Inferior parietal cortex (tissue), 1 donor: ENCODE measurements at regions not wholly inside any gene's neighbourhood (a gene's known extent, or its start where the extent isn't known, plus 50 kb on each side); places are given as distances from the start of the nearest gene placed in this dataset.

Experiments
- DNase-seq: peaks from one replicate; pipeline ENCODE4 v3.0.0-alpha.2; 2016; ENCODE audit errors: extremely low spot score

DNA sequence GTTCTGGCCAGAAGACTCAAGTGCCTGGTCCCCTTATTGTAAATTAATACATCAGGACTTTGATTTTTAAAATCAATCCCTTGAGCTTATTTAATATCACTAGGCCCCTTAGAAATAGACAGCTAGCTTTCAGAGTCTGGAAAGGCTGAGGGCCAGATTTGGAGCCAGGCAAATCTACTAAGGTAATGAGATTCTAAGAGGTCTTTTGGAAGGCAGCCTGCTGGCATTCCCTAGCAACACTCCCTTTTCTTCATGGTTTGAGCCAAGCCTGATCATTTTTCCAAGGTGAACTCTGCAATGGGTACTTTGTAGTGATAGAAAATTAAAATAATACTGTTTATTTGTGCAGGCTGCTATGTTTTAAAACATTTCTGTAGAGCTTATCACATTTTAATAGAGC is 378.5 kb downstream of the FAT4 start:
- no peak for DNase-seq

DNA sequence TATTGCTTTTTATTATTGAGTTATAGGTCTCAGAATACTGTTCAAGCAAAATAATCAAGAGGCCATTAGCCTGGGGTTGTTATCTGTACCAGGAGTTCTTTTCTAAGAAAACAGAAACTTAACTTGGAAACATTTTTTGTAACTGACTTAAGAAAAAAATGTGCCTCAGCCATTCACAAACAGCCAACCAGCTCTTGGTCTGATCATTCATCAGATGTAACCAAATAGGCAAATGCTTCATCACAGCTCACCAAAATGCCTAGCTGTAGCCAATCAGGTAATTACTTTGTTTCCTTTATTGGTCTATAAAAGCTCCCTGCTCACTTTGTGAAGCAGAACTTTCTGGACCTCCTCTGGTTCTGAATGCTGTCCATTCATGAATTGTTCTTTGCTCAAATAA is 387.7 kb downstream of the FAT4 start:
- DNase-seq: no peak

DNA sequence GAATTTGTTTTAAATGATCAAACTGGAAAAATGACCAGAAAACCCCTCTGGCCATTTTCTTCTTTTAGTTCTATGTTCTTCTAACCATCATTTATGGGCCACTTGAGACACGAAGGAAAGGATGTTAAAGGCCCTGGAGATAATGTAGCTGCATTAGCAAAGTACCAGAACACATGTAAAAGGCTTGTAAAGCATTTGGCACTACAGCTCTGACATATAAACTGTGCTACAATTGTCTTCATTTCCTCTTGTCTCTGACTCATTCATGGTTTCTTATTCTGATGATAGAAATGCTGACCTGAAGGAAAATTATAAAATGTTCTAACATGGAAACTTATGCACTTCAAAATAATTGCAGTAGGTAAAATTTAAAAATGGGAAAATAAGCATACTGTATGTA is 388.7 kb downstream of the FAT4 start:
- no peak for DNase-seq

DNA sequence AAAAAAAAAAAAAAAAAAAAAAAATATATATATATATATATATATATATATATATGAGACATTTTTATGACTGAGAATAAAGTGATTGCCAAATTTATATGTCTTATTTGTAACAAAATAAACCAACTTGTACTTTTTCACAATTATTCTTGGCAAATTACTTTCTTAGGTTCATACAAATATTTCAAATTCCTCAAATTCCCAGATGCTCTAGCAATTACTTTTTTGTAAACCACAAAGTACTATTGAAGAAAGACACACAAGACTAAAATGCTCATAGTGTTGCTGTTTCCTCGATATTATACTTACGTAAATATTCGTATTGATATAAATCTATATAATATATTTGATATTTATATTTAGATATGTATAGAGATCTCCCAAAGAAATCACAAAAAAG is 390.0 kb downstream of the FAT4 start:
- no peak for DNase-seq

GRCh38 chr4:125705681-125706080 is 390.9 kb downstream of the FAT4 start:
- DNase-seq: no peak

GRCh38 chr4:125707397-125707796 is 392.6 kb downstream of the FAT4 start:
- DNase-seq: no peak

DNA sequence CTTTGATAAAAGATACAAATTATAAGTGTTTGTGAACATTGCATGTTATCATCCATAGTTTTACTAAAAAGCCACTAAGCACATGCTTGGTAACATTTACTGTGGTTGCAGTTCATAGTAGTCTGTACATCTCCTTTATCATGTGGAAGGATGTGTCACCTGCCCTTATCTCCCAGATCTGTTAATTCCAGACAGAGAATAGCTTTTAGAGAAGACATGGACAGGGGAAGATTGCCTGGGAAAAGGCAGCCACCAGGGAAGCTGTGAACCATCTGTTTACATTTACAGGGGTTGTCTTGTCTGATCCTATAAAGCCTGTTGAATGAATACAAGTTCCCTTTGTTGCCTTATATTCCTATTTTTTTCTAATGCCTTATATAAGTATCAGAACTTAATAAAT is 396.0 kb downstream of the FAT4 start:
- DNase-seq: no peak

DNA sequence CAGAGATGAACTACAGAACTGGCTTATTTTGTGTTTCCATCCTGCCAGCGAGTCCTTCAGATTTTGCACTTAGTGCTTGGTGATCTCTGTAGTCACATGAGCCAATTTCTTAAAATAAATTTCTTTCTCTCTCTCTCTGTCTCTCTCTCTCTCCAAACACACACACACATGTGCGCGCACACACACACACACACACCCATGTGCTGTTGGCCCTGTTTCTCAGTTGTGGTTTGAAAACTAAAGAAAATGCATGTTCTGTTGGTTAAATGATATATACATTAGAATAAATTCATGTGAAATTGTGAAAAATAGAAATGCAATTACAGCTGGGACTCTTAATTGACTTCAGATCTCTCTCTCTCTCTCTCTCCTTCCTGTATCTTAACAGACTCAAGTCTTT is 399.3 kb downstream of the FAT4 start:
- no peak for DNase-seq

- no peak for DNase-seq
Observed at GRCh38 chr4:125714845-125715244, 400.1 kb downstream of the FAT4 start.

DNA sequence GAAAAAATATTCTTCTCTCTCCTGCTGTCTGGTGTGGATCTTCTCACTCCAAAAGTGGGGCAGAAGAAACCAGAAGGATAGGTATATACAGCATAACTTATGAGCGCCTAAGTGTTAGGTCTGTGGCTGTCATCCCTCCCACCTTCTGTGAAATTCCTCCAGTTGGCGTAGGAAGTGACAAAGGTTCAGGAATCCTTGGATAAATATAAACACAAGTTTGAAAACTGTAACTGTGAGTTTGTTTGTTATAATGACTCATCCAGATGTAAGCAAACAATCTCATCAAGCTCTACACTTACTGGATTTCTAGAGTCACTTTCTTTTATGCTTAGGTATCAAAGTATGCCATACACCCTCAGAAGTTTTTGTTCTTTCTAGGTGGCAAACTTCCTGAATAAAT is 405.2 kb downstream of the FAT4 start:
- no peak for DNase-seq

- DNase-seq: no peak
Observed at GRCh38 chr4:125722009-125722408, 407.3 kb downstream of the FAT4 start.

- no peak for DNase-seq
Observed at GRCh38 chr4:125725957-125726525, 411.3 kb downstream of the FAT4 start.

DNA sequence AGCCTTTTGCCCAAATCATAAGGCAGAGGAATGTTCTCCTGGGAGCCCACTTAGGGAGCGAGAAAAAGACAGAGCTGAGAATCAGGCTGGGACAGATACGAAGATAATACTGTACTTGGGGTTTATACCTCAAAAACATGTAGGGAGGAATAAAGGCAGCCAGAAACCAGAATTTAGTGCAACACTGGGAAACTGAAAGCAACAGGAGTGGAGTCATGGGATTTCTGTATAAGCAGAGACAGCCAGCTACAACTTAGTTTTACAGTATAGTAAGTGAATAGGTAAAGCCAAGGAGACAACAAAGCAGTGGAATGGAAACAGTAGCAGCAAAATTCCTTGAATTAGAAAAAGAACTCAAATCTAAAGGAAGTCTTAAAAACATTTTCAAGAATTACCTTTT is 413.2 kb downstream of the FAT4 start:
- DNase-seq: no peak

DNA sequence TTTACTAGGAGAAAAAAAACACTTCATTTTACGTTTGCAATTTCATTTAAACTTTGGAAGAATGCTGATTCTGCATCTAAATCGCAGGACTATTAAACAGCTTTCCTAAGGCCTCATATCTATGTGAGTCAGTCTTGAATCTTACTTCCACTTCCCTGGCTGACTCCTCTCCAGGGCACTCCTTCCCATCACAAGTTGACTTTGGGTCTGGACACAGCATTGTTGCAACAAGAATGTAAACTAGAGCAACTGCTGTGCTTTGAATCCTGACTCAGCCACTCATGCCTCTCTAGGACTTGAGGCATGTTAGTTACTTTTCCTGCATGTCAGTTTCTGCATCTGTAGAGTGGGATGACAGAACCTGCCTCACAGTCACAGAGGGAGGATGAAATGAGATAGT is 413.8 kb downstream of the FAT4 start:
- no peak for DNase-seq

DNA sequence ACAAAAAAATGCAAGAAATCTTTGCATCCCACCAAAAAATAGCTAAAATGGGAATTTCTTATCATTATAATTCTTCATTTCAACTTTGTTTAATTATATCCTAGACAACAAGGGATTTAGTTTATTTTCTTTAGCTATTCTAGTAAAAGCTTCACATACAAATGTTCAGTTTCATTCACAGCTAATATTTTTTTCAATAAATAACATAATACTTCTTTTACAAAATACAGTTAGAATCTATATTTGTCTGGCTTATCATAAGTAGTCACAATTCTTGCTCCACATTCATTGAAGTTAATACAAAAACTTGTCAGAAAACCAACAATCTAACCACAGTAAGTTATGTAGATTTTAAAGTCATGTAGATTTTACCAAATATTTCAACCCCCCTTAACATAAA is 414.4 kb downstream of the FAT4 start:
- DNase-seq: no peak

DNA sequence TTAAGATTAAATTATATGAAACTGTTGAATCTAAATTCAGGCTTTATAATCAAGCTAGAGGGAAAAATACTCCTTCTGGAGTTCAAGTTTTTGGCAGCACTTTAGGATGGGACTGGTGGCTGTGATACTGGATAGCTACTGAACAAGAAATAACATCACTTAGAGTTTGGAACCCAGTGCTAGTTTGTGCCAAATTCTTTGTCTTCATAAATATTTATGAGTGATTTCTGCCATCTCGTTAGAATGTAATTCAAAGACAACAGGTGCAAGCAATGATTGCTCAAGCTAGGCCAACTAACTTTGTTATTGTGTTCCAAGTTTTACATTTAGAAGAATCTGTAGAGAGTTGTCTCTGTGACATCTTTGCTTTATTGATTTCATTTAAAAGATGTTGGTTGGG is 417.9 kb downstream of the FAT4 start:
- no peak for DNase-seq

- no peak for DNase-seq
Observed at GRCh38 chr4:125734504-125734903, 419.7 kb downstream of the FAT4 start.

DNA sequence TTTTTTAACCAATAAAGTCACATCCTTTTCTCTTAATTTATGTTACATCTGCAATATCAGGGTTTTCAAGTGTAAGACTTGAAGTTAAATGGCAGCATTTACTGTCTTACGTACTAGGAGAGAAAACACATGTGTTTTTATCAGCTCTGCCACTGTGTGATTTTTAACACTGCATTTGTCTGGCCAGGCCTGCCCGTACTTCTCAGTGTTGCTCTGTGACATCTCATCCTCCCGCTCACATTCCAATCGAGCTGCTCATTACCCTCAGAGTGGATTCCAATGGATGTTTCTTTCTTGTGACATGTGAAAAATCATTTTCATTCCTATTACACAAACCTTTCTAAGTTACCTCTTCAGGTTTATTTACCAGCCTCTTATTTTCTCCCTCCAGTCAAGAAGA is 420.3 kb downstream of the FAT4 start:
- DNase-seq: no peak

DNA sequence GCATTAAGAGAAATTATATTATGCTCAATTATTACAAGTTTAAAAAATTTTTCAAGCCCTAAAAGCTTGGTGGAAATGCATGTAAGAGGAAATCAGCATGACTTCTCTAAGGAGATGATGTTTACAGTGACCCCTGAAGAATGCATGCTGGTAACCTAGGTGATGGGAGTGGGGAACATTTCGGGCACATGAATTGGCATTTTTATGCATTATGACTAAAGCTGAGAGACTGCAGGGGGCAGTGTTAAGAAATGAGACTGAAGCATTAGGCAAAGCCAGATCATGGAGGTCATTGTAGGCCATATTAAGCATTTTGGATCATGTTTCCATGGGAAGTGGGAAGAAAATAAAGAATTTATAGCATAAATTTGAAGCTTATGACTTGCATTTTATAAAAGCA is 421.3 kb downstream of the FAT4 start:
- DNase-seq: no peak

GRCh38 chr4:125739760-125740159 is 425.0 kb downstream of the FAT4 start:
- DNase-seq: no peak

- DNase-seq: no peak
Observed at GRCh38 chr4:125741825-125742452, 427.2 kb downstream of the FAT4 start.

- DNase-seq: no peak
Observed at GRCh38 chr4:125744891-125745364, 430.2 kb downstream of the FAT4 start.

DNA sequence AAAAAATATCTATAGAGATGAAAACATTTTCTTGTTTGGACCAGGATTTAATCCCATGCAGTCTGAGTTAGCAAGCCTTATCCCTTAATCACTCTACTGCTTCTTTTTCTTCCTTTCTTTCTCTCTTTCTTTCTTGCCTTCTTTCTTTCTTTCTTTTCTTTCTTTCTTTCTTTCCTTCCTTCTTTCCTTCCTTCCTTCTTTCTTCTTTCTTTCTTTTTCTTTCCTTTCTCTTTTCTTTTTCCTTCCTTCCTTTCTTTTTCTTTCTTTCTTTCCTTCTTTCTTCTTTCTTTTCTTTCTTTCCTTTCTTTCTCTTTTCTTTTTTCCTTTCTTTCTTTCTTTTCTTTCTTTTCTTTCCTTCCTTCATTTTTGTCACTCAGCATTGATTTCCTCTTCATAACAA is 434.6 kb downstream of the FAT4 start:
- no peak for DNase-seq

DNA sequence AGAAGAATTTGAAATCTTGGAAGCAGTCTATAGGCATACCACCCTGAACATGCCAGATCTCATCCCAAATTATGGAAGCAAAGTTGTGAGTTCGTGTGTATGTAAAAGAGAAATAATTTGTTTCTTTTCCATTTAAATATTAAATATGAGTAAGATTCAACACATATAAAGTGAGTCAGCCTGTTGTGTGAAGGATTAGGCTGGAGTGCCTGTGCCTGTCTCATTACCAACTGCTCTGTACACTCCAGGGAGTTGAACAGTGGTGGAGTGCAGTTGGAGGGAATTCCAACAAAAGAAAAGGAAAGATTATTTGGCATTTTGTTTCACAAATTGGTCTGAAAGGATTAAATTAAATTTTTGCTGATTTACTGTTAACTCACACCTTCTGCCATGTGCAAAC is 435.6 kb downstream of the FAT4 start:
- DNase-seq: no peak
